ENCODE measurements at regions not wholly inside any gene's neighbourhood (a gene's known extent, or its start where the extent isn't known, plus 50 kb on each side); places are given as distances from the start of the nearest gene placed in this dataset.

- DNase-seq (ENCODE audit: insufficient read length, low spot score) (no peak), FAIRE-seq (no peak)
Measured at GRCh38 chr1:116231752-116232151, 120.6 kb downstream of the MAB21L3 start.

GRCh38 chr1:116232989-116233514, 121.9 kb downstream of the MAB21L3 start:
- DNase-seq (ENCODE audit: insufficient read length, low spot score) (no peak), FAIRE-seq (no peak)

- no peak for FAIRE-seq
- no peak for DNase-seq (ENCODE audit: insufficient read length, low spot score)
Measured at GRCh38 chr1:116234429-116234828, 123.2 kb downstream of the MAB21L3 start.

- DNase-seq (ENCODE audit: insufficient read length, low spot score) (no peak), FAIRE-seq (no peak)
Measured at GRCh38 chr1:116239916-116240315, 128.7 kb downstream of the MAB21L3 start.

GRCh38 chr1:116242741-116243140, 130.3 kb upstream of the ATP1A1 start:
- no peak for FAIRE-seq
- DNase-seq (ENCODE audit: insufficient read length, low spot score) = no peak

- FAIRE-seq (no peak), DNase-seq (ENCODE audit: insufficient read length, low spot score) (no peak)
Measured at GRCh38 chr1:116243333-116244054, 129.6 kb upstream of the ATP1A1 start.

GRCh38 chr1:116246174-116246573, 126.9 kb upstream of the ATP1A1 start:
- no peak for FAIRE-seq
- no peak for DNase-seq (ENCODE audit: insufficient read length, low spot score)

GRCh38 chr1:116252271-116252670, 120.8 kb upstream of the ATP1A1 start:
- no peak for DNase-seq (ENCODE audit: insufficient read length, low spot score)
- FAIRE-seq = no peak

- no peak for FAIRE-seq
- no peak for DNase-seq (ENCODE audit: insufficient read length, low spot score)
Measured at GRCh38 chr1:116252785-116253184, 120.3 kb upstream of the ATP1A1 start.

GRCh38 chr1:116253566-116254382, 119.3 kb upstream of the ATP1A1 start:
- DNase-seq (ENCODE audit: insufficient read length, low spot score) (no peak), FAIRE-seq (no peak)

- DNase-seq (ENCODE audit: insufficient read length, low spot score) (no peak), FAIRE-seq (no peak)
Measured at GRCh38 chr1:116254776-116255175, 118.3 kb upstream of the ATP1A1 start.

GRCh38 chr1:116255486-116256285, 117.4 kb upstream of the ATP1A1 start:
- FAIRE-seq (no peak), DNase-seq (ENCODE audit: insufficient read length, low spot score) (no peak)

- FAIRE-seq = no peak
- no peak for DNase-seq (ENCODE audit: insufficient read length, low spot score)
Measured at GRCh38 chr1:116256286-116256649, 116.8 kb upstream of the ATP1A1 start.

- FAIRE-seq (no peak), DNase-seq (ENCODE audit: insufficient read length, low spot score) (no peak)
Measured at GRCh38 chr1:116256875-116257274, 116.2 kb upstream of the ATP1A1 start.

GRCh38 chr1:116257341-116257767, 115.7 kb upstream of the ATP1A1 start:
- no peak for DNase-seq (ENCODE audit: insufficient read length, low spot score)
- FAIRE-seq = no peak

- DNase-seq (ENCODE audit: insufficient read length, low spot score) (no peak), FAIRE-seq (no peak)
Measured at GRCh38 chr1:116257836-116258235, 115.2 kb upstream of the ATP1A1 start.

- FAIRE-seq = no peak
- no peak for DNase-seq (ENCODE audit: insufficient read length, low spot score)
Measured at GRCh38 chr1:116258668-116259419, 114.2 kb upstream of the ATP1A1 start.

GRCh38 chr1:116259663-116260062, 113.4 kb upstream of the ATP1A1 start:
- no peak for DNase-seq (ENCODE audit: insufficient read length, low spot score)
- no peak for FAIRE-seq

- no peak for DNase-seq (ENCODE audit: insufficient read length, low spot score)
Measured at GRCh38 chr1:116260115-116260514, 112.9 kb upstream of the ATP1A1 start.

GRCh38 chr1:116260621-116261020, 112.4 kb upstream of the ATP1A1 start:
- DNase-seq (ENCODE audit: insufficient read length, low spot score) = no peak
- no peak for FAIRE-seq

More at GRCh38 chr1:116260115-116260514, 112.9 kb upstream of the ATP1A1 start:
- FAIRE-seq = no peak

Measured in GM19239 (cell line).